NT2/D1 (cell line): ENCODE measurements at regions not wholly inside any gene's neighbourhood (a gene's known extent, or its start where the extent isn't known, plus 50 kb on each side); places are given as distances from the start of the nearest gene placed in this dataset.

Experiments used
- YY1 ChIP-seq: IDR thresholded peaks from 2 replicates; pipeline ENCODE4 v1.6.1; 2011; ENCODE audit not compliant: insufficient read length, insufficient read depth
- ZNF274 ChIP-seq: IDR thresholded peaks from 2 replicates; pipeline ENCODE4 v1.6.1; 2011; ENCODE audit warnings: mild to moderate bottlenecking, low read depth, low read length

DNA sequence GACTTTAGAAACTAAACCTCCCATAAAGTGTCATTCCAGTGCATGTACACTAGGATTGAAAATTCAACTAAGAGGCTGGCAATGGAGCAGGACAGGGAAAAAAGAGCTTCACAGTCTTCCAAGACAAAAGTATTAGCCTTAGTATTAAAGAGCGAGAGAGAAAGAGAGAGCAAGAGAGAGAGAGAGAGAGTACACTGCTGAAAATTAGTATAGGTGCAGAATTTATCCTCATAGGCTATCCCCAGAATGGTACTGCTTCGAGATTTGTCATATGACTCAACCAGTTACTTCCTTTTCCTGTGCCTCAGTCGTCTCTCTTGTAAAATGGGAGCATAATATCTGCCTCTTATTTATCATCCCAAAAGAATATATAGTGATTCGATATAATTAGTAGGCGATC, 543.2 kb upstream of the JARID2 start:
- TF ChIP-seq YY1 (no peak), ZNF274 (no peak)
